T-cell (primary cell): ENCODE measurements at regions not wholly inside any gene's neighbourhood (a gene's known extent, or its start where the extent isn't known, plus 50 kb on each side); places are given as distances from the start of the nearest gene placed in this dataset.
"Not testable (repeated sequence)": the region's sequence is repeated elsewhere in the genome, so short reads cannot be mapped to it uniquely, and the experiment has no call there.

ENCODE experiments used
- ATAC-seq, 4 experiments: fragments of 200-7000 bp in 3 of 4; fragments of 150-1000 bp in 1 of 4; cut with Tn5 transposase; replicated peaks in 1 of 4; 1 replicate in 3 of 4; 2 replicates in 1 of 4; pipeline ENCODE4 v1.10.0; 2021; ENCODE audit warnings: moderate library complexity in 3 of 4, mild to moderate bottlenecking in 2 of 4, moderate number of reproducible peaks in 1 of 4
- CTCF ChIA-PET, 2 donors: fragments of 300-600 bp; sonication (Branson Sonifier 250); formaldehyde crosslinking; loops; one replicate each; lab custom pipeline; 2022; ENCODE audit warnings: antibody characterized with exemption in 2 of 2; lab: Charles Lee
- POLR2A ChIA-PET, 2 donors: fragments of 300-600 bp; sonication (Branson Sonifier 250); formaldehyde crosslinking; loops; one replicate each; lab custom pipeline; 2022; ENCODE audit warnings: antibody characterized with exemption in 2 of 2; lab: Charles Lee
- DNase-seq, 35 experiments: peaks; one replicate each; pipeline versions ENCODE4 v3.0.0 to v3.0.0-alpha.2; 2013 to 2023
- H3K27ac ChIP-seq: one replicate; pipeline ENCODE4 v1.5.1; 2013; ENCODE audit warnings: low read length
- H3K27me3 ChIP-seq, 2 experiments: replicated peaks in 1 of 2; 1 replicate in 1 of 2; 2 replicates in 1 of 2; pipeline versions ENCODE4 v1.6.1 to v1.7.0; 2013; ENCODE audit warnings: low read length in 1 of 2, mixed read lengths in 1 of 2; ENCODE audit not compliant: control insufficient read depth in 2 of 2, insufficient read depth in 2 of 2; ENCODE audit errors: extremely low read depth in 1 of 2
- H3K36me3 ChIP-seq, 2 donors: 1 replicate in 1 of 2; 2 replicates in 1 of 2; pipeline versions ENCODE4 v1.6.1 to v1.7.0; 2013; ENCODE audit warnings: low read length in 1 of 2; ENCODE audit not compliant: control insufficient read depth in 2 of 2, insufficient read depth in 1 of 2; ENCODE audit errors: extremely low read depth in 1 of 2
- H3K4me1 ChIP-seq, 2 experiments: 1 replicate in 1 of 2; 2 replicates in 1 of 2; pipeline versions ENCODE4 v1.6.1 to v1.7.0; 2013; ENCODE audit warnings: low read length in 2 of 2, mixed read lengths in 1 of 2; ENCODE audit not compliant: insufficient read depth in 2 of 2, control insufficient read depth in 1 of 2; ENCODE audit errors: extremely low read depth in 1 of 2
- H3K4me3 ChIP-seq, 2 donors: 1 replicate in 1 of 2; 2 replicates in 1 of 2; pipeline versions ENCODE4 v1.5.1 to v1.7.0; 2013; ENCODE audit warnings: mild to moderate bottlenecking in 2 of 2, low read length in 1 of 2, moderate library complexity in 1 of 2; ENCODE audit not compliant: control insufficient read depth in 1 of 2; ENCODE audit errors: extremely low read depth in 1 of 2
- H3K9me3 ChIP-seq: 2 replicates; pipeline ENCODE4 v1.7.0; 2013
- H3K27ac Mint-ChIP-seq, 2 donors: one replicate each; pipeline ENCODE4 v1.8.0; 2020 to 2021; ENCODE audit warnings: mild to moderate bottlenecking in 2 of 2, mixed read lengths in 2 of 2
- H3K27me3 Mint-ChIP-seq, 2 donors: one replicate each; pipeline ENCODE4 v1.8.0; 2021 to 2022; ENCODE audit warnings: mixed read lengths in 2 of 2
- H3K36me3 Mint-ChIP-seq: one replicate; pipeline ENCODE4 v1.8.0; 2021; ENCODE audit warnings: mixed read lengths
- H3K4me1 Mint-ChIP-seq, 3 donors: one replicate each; pipeline ENCODE4 v1.8.0; 2020 to 2022; ENCODE audit warnings: mixed read lengths in 3 of 3, mild to moderate bottlenecking in 1 of 3
- H3K4me3 Mint-ChIP-seq, 3 donors: one replicate each; pipeline ENCODE4 v1.8.0; 2020 to 2022; ENCODE audit warnings: mild to moderate bottlenecking in 3 of 3, mixed read lengths in 3 of 3, moderate library complexity in 3 of 3
- H3K9me3 Mint-ChIP-seq, 3 donors: one replicate each; pipeline ENCODE4 v1.8.0; 2020 to 2022; ENCODE audit warnings: mixed read lengths in 3 of 3
- WGBS: methylation state at CpG from one replicate; pipeline ENCODE4 v1.1.5; 2013; ENCODE audit warnings: missing lambda C conversion rate; ENCODE audit not compliant: insufficient coverage; 5-methylcytosine and 5-hydroxymethylcytosine counted together

GRCh38 chr1:67495327-67495726 is 65.1 kb upstream of the SERBP1 start:
- Histone ChIP-seq H3K4me1 (peaks cover 0 to 1% of the 10 kb centered on the region in 2 experiments), H3K4me3 (no peak overlapping the region), H3K36me3 (no peaks in the 10 kb centered on the region), H3K9me3 (no peaks in the 10 kb centered on the region), H3K27ac (no peak overlapping the region), H3K27me3 (no peaks in the 10 kb centered on the region)
- WGBS, result no CpG with 5 or more reads among the region's 6 CpGs
- ATAC-seq (no peak), DNase-seq (no peak)
- H3K4me3 Mint-ChIP-seq, result no peak overlapping the region
- H3K36me3 Mint-ChIP-seq, result no peaks in the 10 kb centered on the region
- peaks cover 0 to 1% of the 10 kb centered on the region in 2 donors for H3K27me3 Mint-ChIP-seq
- H3K4me1 Mint-ChIP-seq, result peaks cover 1% of the 10 kb centered on the region in 3 donors
- CTCF ChIA-PET, result interaction anchor here (0.6 to 2.4 kb wide), 2 partner anchors 12 to 283 kb away, joined by 3 to 12 read pairs; no protein-coding TSS in a partner anchor
- POLR2A ChIA-PET, result interaction anchor here in 1 of 2 donors (0.8 kb wide), 1 partner anchor 9 kb away, joined by 3 read pairs; no protein-coding TSS in a partner anchor
- no peaks in the 10 kb centered on the region for H3K9me3 Mint-ChIP-seq
- H3K27ac Mint-ChIP-seq, result no peak overlapping the region

DNA sequence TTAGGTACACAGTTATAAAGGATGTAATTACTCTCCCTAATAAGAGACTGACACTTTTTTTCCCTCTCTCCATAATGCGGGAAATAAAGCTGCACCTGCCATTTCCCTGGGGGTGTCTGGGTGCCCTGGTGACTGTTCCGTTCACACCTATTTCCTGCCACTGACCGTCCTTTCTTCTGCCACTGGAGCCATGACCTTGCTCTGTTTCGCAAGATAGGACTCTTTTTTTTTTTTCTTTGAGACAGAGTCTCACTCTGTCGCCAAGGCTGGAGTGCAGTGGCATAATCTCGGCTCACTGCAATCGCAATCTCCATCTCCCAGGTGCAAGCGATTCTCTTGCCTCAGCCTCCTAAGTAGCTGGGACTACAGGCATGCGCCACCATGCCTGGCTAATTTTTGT is 66.1 kb upstream of the SERBP1 start:
- 61% methylated on average over 4 of the region's 9 CpGs for WGBS
- H3K4me1 Mint-ChIP-seq, result peaks cover 4 to 6% (median 5%) of the 10 kb centered on the region in 3 donors
- H3K9me3 Mint-ChIP-seq, result no peaks in the 10 kb centered on the region
- ATAC-seq (no peak), DNase-seq (no peak)
- peaks cover 0 to 6% of the 10 kb centered on the region in 2 experiments for H3K4me1 ChIP-seq
- no peak overlapping the region for H3K4me3 ChIP-seq
- no peaks in the 10 kb centered on the region for H3K36me3 Mint-ChIP-seq
- CTCF ChIA-PET, result interaction anchor here (0.6 to 2.5 kb wide), 10 partner anchors 16 to 515 kb away, joined by 3 to 12 read pairs (median 5); no protein-coding TSS in a partner anchor
- H3K27me3 Mint-ChIP-seq, result peaks cover 0 to 4% of the 10 kb centered on the region in 2 donors
- POLR2A ChIA-PET, result no interaction called here
- peaks cover 0 to 3% of the 10 kb centered on the region in 2 experiments for H3K27me3 ChIP-seq
- no peaks in the 10 kb centered on the region for H3K36me3 ChIP-seq
- H3K4me3 Mint-ChIP-seq, result no peak overlapping the region
- H3K9me3 ChIP-seq, result no peaks in the 10 kb centered on the region
- no peak overlapping the region for H3K27ac Mint-ChIP-seq
- H3K27ac ChIP-seq, result no peak overlapping the region

DNA sequence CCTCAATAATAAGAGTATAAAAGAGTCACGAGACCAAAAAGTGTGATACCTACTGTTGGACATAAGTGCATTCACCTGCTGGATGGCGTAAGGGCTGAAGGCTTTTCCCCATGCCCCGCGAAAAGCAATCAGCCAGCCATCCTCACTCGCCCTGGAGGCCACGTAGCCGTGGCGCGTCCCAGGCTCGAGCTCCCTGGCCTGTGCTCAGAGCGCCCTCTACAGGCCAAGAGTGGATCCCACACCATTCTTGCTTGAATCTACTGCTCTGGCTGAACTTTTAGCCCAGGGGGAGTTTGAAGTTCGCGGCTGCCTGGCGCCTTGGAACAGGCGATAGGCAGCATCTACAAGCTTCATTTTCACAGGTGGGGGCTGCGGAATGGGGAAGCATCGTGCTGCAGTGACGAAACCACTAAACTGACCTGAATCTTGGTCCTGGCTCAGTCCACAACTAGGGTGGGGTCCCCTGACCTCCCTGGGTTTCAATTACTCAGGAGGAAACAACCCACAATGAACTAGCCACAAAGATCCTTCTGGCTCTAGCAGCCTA is 70.3 kb upstream of the SERBP1 start:
- no peak overlapping the region for H3K4me3 ChIP-seq
- ATAC-seq (peak; percentile 97 to 99 (median 98)), DNase-seq (peak; percentile 67 to 91 (median 80))
- Mint-ChIP-seq H3K4me1 (peaks cover 4 to 6% (median 5%) of the 10 kb centered on the region in 3 donors), H3K36me3 (no peaks in the 10 kb centered on the region), H3K4me3 (no peak overlapping the region), H3K27me3 (peaks cover 4 to 9% of the 10 kb centered on the region in 2 donors), H3K9me3 (no peaks in the 10 kb centered on the region), H3K27ac (no peak overlapping the region)
- H3K4me1 ChIP-seq, result peaks cover 0 to 6% of the 10 kb centered on the region in 2 experiments
- under 1% methylated on average over 16 of the region's 18 CpGs for WGBS
- peaks cover 0 to 3% of the 10 kb centered on the region in 2 experiments for H3K27me3 ChIP-seq
- no peaks in the 10 kb centered on the region for H3K36me3 ChIP-seq
- POLR2A ChIA-PET, result interaction anchor here in 1 of 2 donors (0.5 kb wide), 1 partner anchor 501 kb away, joined by 3 read pairs; no protein-coding TSS in a partner anchor
- H3K9me3 ChIP-seq, result no peaks in the 10 kb centered on the region
- CTCF ChIA-PET, result interaction anchor here (0.6 to 3.7 kb wide), 33 partner anchors 9 to 774 kb away, joined by 3 to 49 read pairs (median 4); no protein-coding TSS in a partner anchor
- no peak overlapping the region for H3K27ac ChIP-seq

DNA sequence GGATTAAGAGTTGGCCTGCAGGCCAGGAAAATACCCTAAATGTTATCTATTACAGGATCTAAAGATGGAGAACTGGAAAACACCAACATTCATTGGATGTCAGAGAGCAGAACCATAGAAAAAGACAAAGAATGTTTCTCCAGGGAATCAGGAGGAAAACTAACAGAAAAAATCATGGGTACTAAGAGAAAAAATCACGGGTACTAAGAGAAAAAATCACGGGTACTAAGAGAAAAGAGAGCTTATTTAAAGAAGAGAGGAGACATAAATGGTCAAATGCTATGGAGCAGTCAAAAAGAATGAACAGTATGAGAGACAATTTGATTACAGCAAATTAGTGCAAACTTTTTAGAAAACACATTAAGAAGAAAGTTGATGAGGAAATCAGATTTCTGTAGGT is 73.8 kb upstream of the SERBP1 start:
- Mint-ChIP-seq H3K27me3 (peaks cover 4 to 9% of the 10 kb centered on the region in 2 donors), H3K4me1 (peaks cover 4 to 6% (median 5%) of the 10 kb centered on the region in 3 donors), H3K9me3 (no peaks in the 10 kb centered on the region), H3K36me3 (no peaks in the 10 kb centered on the region), H3K4me3 (no peak overlapping the region), H3K27ac (no peak overlapping the region)
- Histone ChIP-seq H3K9me3 (no peaks in the 10 kb centered on the region), H3K27me3 (peaks cover 0 to 3% of the 10 kb centered on the region in 2 experiments), H3K4me3 (no peak overlapping the region), H3K36me3 (no peaks in the 10 kb centered on the region), H3K4me1 (peaks cover 0 to 6% of the 10 kb centered on the region in 2 experiments), H3K27ac (no peak overlapping the region)
- no peak for ATAC-seq
- WGBS, result 92% methylated on average over 2 of the region's 2 CpGs
- ChIA-PET CTCF (interaction anchor here (0.6 to 1.8 kb wide), 3 partner anchors 270 to 292 kb away, joined by 3 to 7 read pairs (median 3); no protein-coding TSS in a partner anchor), POLR2A (no interaction called here)
- DNase-seq, result no peak

DNA sequence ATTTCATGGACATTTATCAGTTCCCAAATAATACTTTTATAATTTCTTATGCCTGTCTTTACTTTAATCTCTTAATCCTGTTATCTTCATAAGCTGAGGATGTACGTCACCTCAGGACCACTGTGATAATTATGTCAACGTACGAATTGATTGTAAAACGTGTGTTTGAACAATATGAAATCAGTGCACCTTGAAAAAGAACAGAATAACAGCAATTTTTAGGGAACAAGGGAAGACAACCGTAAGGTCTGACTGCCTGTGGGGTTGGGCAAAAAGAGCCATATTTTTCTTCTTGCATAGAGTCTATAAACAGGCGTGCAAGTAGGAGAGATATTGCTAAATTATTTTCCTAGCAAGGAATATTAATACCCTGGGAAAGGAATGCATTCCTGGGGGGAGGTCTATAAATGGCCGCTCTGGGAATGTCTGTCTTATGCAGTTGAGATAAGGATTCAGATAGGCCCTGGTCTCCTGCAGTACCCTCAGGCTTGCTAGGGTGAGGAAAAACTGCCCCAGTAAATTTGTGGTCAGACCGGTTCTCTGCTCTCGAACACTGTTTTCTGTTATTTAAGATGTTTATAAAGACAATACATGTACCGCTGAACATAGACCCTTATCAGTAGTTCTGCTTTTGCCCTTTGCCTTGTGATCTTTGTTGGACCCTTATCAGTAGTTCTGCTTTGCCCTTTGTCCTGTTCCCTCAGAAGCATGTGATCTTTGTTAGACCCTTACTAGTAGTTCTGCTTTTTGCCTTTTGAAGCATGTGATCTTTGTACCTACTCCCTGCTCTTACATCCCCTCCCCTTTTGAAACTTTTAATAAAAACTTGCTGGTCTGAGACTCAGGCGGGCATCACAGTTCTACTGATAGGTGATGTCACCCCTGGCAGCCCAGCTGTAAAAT is 83.4 kb upstream of the SERBP1 start:
- H3K4me3 Mint-ChIP-seq, H3K4me1 Mint-ChIP-seq, H3K27me3 ChIP-seq, H3K9me3 ChIP-seq, ATAC-seq, H3K36me3 ChIP-seq, H3K4me3 ChIP-seq, H3K27me3 Mint-ChIP-seq, H3K27ac Mint-ChIP-seq, DNase-seq, H3K27ac ChIP-seq, H3K4me1 ChIP-seq, H3K36me3 Mint-ChIP-seq: not testable (repeated sequence)
- ChIA-PET CTCF (interaction anchor here in 1 of 2 donors (0.7 kb wide), 1 partner anchor 299 kb away, joined by 3 read pairs; no protein-coding TSS in a partner anchor), POLR2A (interaction anchor here in 1 of 2 donors (0.7 kb wide), 1 partner anchor 22 kb away, joined by 14 read pairs; no protein-coding TSS in a partner anchor)
- WGBS, result 90% methylated on average over 2 of the region's 11 CpGs
- peaks cover 5 to 18% (median 11%) of the 10 kb centered on the region in 3 donors for H3K9me3 Mint-ChIP-seq

GRCh38 chr1:67514300-67514699 is 84.1 kb upstream of the SERBP1 start:
- H3K27ac Mint-ChIP-seq, result no peak overlapping the region
- ChIA-PET POLR2A (no interaction called here), CTCF (interaction anchor here in 1 of 2 donors (0.5 to 0.7 kb wide), 2 partner anchors 139 to 300 kb away, joined by 3 to 4 read pairs; no protein-coding TSS in a partner anchor)
- no CpG with 5 or more reads among the region's 4 CpGs for WGBS
- Histone ChIP-seq H3K27ac (no peak overlapping the region), H3K4me1 (no peaks in the 10 kb centered on the region), H3K4me3 (no peak overlapping the region), H3K27me3 (peaks cover 0 to 4% of the 10 kb centered on the region in 2 experiments), H3K36me3 (no peaks in the 10 kb centered on the region), H3K9me3 (no peaks in the 10 kb centered on the region)
- H3K4me1 Mint-ChIP-seq, result no peaks in the 10 kb centered on the region
- no peak for DNase-seq
- peaks cover 0 to 1% of the 10 kb centered on the region in 2 donors for H3K27me3 Mint-ChIP-seq
- peaks cover 5 to 18% (median 11%) of the 10 kb centered on the region in 3 donors for H3K9me3 Mint-ChIP-seq
- H3K36me3 Mint-ChIP-seq, result peaks cover 4% of the 10 kb centered on the region
- ATAC-seq, result no peak
- no peak overlapping the region for H3K4me3 Mint-ChIP-seq
